ENCODE measurements at regions not wholly inside any gene's neighbourhood (a gene's known extent, or its start where the extent isn't known, plus 50 kb on each side); places are given as distances from the start of the nearest gene placed in this dataset.
"Not testable (repeated sequence)": the region's sequence is repeated elsewhere in the genome, so short reads cannot be mapped to it uniquely, and the experiment has no call there.

- DNase-seq (ENCODE audit: low read depth): no peak
Observed at GRCh38 chr5:87529486-87530076, 116.9 kb upstream of the CCNH start.

- no peak for DNase-seq (ENCODE audit: low read depth)
Observed at GRCh38 chr5:87526131-87526530, 113.4 kb upstream of the CCNH start.

DNA sequence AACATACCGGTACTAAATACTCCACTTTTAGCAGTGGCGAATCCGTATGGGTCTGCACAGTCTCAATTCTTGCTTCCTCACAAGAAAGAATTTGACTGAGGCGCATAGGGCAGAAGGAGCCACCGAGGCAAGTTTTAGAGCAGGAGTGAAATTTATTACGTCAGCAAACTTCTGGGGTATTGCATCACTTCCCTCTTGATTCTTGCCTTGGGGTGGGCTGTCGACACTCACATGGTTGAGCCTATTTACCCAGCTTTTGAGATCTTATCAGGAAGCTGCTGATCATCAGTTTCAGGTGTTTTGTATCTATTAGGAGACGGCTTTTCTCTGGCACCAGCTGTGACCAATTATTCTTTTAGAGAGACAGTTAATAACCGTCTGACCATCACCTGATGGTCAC lies 111.5 kb upstream of the CCNH start:
- no peak for DNase-seq (ENCODE audit: low read depth)

GRCh38 chr5:87511778-87512177 lies 99.0 kb upstream of the CCNH start:
- not testable (repeated sequence) for DNase-seq (ENCODE audit: low read depth)

DNA sequence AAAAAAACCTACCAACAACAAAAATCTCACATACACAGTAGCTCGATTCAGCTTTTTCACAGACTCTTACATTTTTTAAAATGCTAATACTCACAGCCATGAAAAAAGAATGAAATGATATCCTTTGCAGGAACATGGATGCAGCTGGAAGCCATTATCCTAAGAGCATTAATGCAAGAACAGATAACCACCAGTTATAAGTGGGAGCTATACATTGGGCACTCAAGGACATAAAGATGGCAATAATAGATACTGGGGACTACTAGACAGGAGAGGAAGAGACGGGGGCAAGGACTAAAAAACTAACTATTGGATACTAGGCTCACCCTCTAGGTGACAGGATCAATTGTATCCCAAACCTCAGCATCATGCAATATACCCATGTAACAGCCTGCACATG lies 90.3 kb upstream of the CCNH start:
- no peak for DNase-seq (ENCODE audit: low read depth)

DNA sequence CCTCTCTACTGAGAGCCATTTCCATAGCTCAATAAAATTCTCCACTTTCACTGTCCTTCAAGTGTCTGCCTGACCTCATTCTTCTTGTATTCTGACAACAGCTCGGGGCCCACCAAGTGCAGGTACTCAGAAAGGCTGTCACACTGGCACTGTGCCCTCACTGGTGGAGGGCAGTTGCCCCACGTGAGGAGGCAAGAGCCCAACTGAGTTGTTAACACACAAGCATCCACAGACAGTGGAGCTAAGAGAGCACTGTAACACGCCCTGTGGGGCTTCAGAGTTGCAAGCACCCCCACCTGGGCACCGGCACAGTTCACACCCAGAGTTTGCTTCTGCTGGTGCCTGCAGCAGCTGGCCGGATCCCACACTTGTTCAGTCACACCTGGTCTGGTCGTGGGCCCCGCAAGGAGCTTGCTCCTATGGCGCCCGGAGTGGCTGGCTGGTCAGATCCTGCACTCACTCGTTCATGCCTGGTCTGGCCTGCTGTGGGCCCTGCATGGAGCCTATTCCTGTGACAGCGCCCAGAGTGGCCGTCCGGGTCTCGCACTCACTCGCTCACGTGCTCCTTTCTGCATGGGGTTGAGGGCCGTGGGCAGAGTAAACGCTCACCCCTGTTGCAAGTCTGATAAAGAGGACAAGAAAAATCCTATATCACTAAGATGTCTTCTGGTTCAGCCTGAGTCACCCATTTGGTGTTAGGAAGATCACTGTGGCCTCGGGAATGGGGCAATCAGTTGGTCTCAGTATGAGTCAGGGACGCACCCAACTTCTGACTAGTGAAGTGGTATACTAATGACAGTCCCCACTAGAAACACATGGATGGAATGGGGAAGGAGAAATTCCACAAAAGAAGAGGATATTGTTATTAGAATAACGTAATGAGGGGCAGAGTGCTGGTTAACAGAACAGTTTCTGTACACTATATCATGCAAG lies 87.0 kb upstream of the CCNH start:
- DNase-seq (ENCODE audit: low read depth): no peak
